PC-9 (cell line): ENCODE measurements at regions not wholly inside any gene's neighbourhood (a gene's known extent, or its start where the extent isn't known, plus 50 kb on each side); places are given as distances from the start of the nearest gene placed in this dataset.

Experiments used
- BruUV-seq: library from RNA; stranded (reverse); fragments of 400-500 nt; replicated peaks from 2 replicates; lab custom pipeline; 2021; lab: Mats Ljungman, UMichigan
- CTCF ChIA-PET: fragments of 300-600 bp; sonication (Branson Sonifier 250); formaldehyde crosslinking; loops from one replicate; lab custom pipeline; 2022; ENCODE audit warnings: antibody characterized with exemption; lab: Charles Lee
- POLR2A ChIA-PET: fragments of 300-600 bp; sonication (Branson Sonifier 250); formaldehyde crosslinking; loops from one replicate; lab custom pipeline; 2022; ENCODE audit warnings: antibody characterized with exemption; ENCODE audit not compliant: unreplicated experiment; lab: Charles Lee
- DNase-seq, 2 experiments: peaks; one replicate each; pipeline versions ENCODE4 v3.0.0 to v3.0.0-alpha.2; 2015 to 2022; ENCODE audit warnings: mixed read lengths in 1 of 2
- H2AFZ ChIP-seq: fragments of 200-600 bp; sonication (generic); 2 replicates; pipeline ENCODE4 v1.8.1; 2017; ENCODE audit warnings: antibody characterized with exemption
- H3F3A ChIP-seq: fragments of 200-600 bp; sonication (generic); 2 replicates; pipeline ENCODE4 v1.8.1; 2017; ENCODE audit warnings: antibody characterized with exemption, mild to moderate bottlenecking, low read depth; ENCODE audit not compliant: insufficient read depth
- H3K27ac ChIP-seq: fragments of 200-600 bp; sonication (generic); 2 replicates; pipeline ENCODE4 v1.6.1; 2016; ENCODE audit warnings: mixed run types
- H3K27me3 ChIP-seq: fragments of 200-600 bp; sonication (generic); 2 replicates; pipeline ENCODE4 v1.6.1; 2016; ENCODE audit warnings: low read depth, mixed run types; ENCODE audit not compliant: insufficient read depth
- H3K36me3 ChIP-seq: fragments of 200-600 bp; sonication (generic); 2 replicates; pipeline ENCODE4 v1.6.1; 2016; ENCODE audit warnings: low read depth, mixed run types
- H3K4me1 ChIP-seq: fragments of 200-600 bp; sonication (generic); replicated peaks from 2 replicates; pipeline ENCODE4 v1.6.1; 2016; ENCODE audit warnings: mixed run types; ENCODE audit not compliant: insufficient read depth
- H3K4me2 ChIP-seq: fragments of 200-600 bp; sonication (generic); 2 replicates; pipeline ENCODE4 v1.6.1; 2017; ENCODE audit warnings: mixed run types
- H3K4me3 ChIP-seq: fragments of 200-600 bp; sonication (generic); 2 replicates; pipeline ENCODE4 v1.6.1; 2016; ENCODE audit warnings: mixed run types
- H3K79me2 ChIP-seq: fragments of 200-600 bp; sonication (generic); 2 replicates; pipeline ENCODE4 v1.6.1; 2017; ENCODE audit warnings: low read depth, mixed run types
- H3K9me2 ChIP-seq: fragments of 200-600 bp; sonication (generic); 2 replicates; pipeline ENCODE4 v1.8.1; 2017; ENCODE audit warnings: mild to moderate bottlenecking; ENCODE audit not compliant: insufficient read depth
- H3K9me3 ChIP-seq: fragments of 200-600 bp; sonication (generic); 2 replicates; pipeline ENCODE4 v1.8.1; 2016; ENCODE audit warnings: low read depth; ENCODE audit not compliant: insufficient read depth
- H4K20me1 ChIP-seq: fragments of 200-600 bp; sonication (generic); 2 replicates; pipeline ENCODE4 v1.8.1; 2017; ENCODE audit not compliant: insufficient read depth
- CTCF ChIP-seq: fragments of 200-600 bp; sonication (generic); conservative IDR thresholded peaks from 2 replicates; pipeline ENCODE4 v1.6.1; 2017; ENCODE audit warnings: mixed run types, antibody characterized with exemption, mild to moderate bottlenecking, moderate library complexity
- EZH2 ChIP-seq: fragments of 200-600 bp; sonication (generic); IDR thresholded peaks from 2 replicates; pipeline ENCODE4 v1.8.0; 2017; ENCODE audit warnings: antibody characterized with exemption, low read depth
- intact Hi-C: fragments of 100-400 bp; cut with micrococcal nuclease; formaldehyde crosslinking; loops from one replicate; pipeline ENCODE4 v1.10.0; 2022; ENCODE audit not compliant: unreplicated experiment

DNA sequence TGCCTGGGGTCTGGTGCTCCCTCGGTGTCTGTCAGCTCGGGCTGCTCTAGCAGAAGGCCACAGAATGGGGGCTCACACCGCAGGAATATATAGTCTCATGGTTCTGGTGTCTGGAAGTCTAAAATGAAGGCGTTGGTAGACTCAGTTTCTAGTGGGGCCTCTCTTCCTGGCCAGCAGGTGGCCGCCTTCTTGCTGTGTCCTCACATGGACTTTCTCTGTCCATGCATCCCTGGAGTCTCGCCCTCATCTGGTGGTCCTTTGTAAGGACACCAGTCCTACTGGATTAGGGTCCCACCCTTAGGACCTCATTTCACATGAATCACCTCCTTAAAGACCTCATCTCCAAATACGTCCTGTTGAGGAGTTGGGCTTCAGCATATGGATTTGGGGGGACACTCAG lies 65.7 kb downstream of the RRM2 start:
- POLR2A ChIA-PET = no interaction called here
- H3K27me3 ChIP-seq = no peaks in the 10 kb centered on the region
- no peaks in the 10 kb centered on the region for H3K79me2 ChIP-seq
- no peaks in the 10 kb centered on the region for H3F3A ChIP-seq
- TF ChIP-seq CTCF (peak; percentile 62), EZH2 (no peak)
- DNase-seq = peak in 1 of 2 experiments; percentile 43
- no peak overlapping the region for H3K4me2 ChIP-seq
- intact Hi-C loops = no loop called here
- no peaks in the 10 kb centered on the region for H3K9me3 ChIP-seq
- CTCF ChIA-PET = interaction anchor here (1.2 kb wide), 1 partner anchor 46 kb away, joined by 3 read pairs; no protein-coding TSS in a partner anchor
- no peak overlapping the region for H3K4me3 ChIP-seq
- no peaks in the 10 kb centered on the region for H4K20me1 ChIP-seq
- H3K27ac ChIP-seq = no peak overlapping the region
- BruUV-seq = no TSS peak
- no peaks in the 10 kb centered on the region for H3K4me1 ChIP-seq
- no peak overlapping the region for H2AFZ ChIP-seq
- no peaks in the 10 kb centered on the region for H3K9me2 ChIP-seq
- no peaks in the 10 kb centered on the region for H3K36me3 ChIP-seq

DNA sequence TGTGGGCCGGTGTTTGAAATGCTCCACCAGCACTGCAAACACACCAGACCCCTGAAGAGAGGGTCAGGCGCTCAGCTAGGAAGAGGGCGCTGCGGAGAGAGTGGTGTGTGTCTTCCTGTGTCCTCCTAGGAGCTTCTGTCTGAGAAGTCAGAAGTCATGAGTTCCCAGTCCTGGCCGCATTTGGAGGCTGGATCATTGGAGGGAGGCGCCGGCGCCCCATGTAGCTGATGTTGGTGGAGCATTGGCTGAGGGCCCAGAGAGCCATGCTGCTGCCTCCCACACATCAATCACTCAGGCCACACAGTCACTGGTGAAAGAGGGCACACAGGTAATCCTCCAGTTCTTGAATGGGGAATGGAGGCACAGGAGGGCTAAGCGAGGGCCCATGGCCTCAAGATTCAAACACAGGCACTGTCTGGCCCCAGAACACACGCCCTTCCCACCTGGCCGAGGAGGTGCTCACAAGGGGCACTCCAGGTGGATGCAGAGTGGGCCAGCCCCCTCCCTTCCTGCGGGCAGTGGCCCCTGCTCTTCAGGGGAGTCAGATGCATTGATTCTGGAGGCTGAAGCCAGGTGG lies 66.3 kb downstream of the RRM2 start:
- no peaks in the 10 kb centered on the region for H3K9me2 ChIP-seq
- H3K4me1 ChIP-seq = no peaks in the 10 kb centered on the region
- ChIA-PET POLR2A (no interaction called here), CTCF (interaction anchor here (1.2 kb wide), 1 partner anchor 47 kb away, joined by 3 read pairs; no protein-coding TSS in a partner anchor)
- TF ChIP-seq CTCF = no peak
- TF ChIP-seq EZH2 = no peak
- H3K27ac ChIP-seq = no peak overlapping the region
- no peaks in the 10 kb centered on the region for H3K27me3 ChIP-seq
- no peak overlapping the region for H3K4me2 ChIP-seq
- no peak for DNase-seq
- BruUV-seq = no TSS peak
- H3K4me3 ChIP-seq = no peak overlapping the region
- no peaks in the 10 kb centered on the region for H3K36me3 ChIP-seq
- H3K9me3 ChIP-seq = no peaks in the 10 kb centered on the region
- H2AFZ ChIP-seq = no peak overlapping the region
- intact Hi-C loops = no loop called here
- no peaks in the 10 kb centered on the region for H3K79me2 ChIP-seq
- no peaks in the 10 kb centered on the region for H4K20me1 ChIP-seq
- no peaks in the 10 kb centered on the region for H3F3A ChIP-seq

GRCh38 chr2:10190255-10190654 lies 67.7 kb downstream of the RRM2 start:
- no peak overlapping the region for H3K4me3 ChIP-seq
- no peaks in the 10 kb centered on the region for H3K9me3 ChIP-seq
- TF ChIP-seq EZH2 (no peak), CTCF (no peak)
- no peaks in the 10 kb centered on the region for H4K20me1 ChIP-seq
- no peak overlapping the region for H3K27ac ChIP-seq
- POLR2A ChIA-PET = no interaction called here
- intact Hi-C loops = no loop called here
- no peaks in the 10 kb centered on the region for H3K27me3 ChIP-seq
- no peaks in the 10 kb centered on the region for H3K9me2 ChIP-seq
- no peak overlapping the region for H2AFZ ChIP-seq
- H3K4me1 ChIP-seq = no peaks in the 10 kb centered on the region
- BruUV-seq = no TSS peak
- H3K79me2 ChIP-seq = no peaks in the 10 kb centered on the region
- H3F3A ChIP-seq = no peaks in the 10 kb centered on the region
- CTCF ChIA-PET = no interaction called here
- H3K4me2 ChIP-seq = no peak overlapping the region
- H3K36me3 ChIP-seq = no peaks in the 10 kb centered on the region
- no peak for DNase-seq
